ENCODE measurements at regions not wholly inside any gene's neighbourhood (a gene's known extent, or its start where the extent isn't known, plus 50 kb on each side); places are given as distances from the start of the nearest gene placed in this dataset.

DNA sequence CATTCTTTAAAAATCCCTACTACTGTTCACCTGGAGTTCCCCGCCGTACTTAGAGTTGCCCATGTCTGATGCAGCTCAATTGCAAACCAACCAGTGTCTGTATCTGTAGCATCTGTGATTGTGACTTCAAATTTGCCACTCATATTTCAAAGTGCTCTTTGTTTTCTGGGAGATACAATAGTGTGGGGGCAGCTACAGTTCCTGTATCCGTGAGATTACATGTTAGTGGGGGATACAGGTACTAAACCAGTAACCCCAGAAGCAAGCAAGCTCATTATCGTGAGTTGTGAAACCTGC, 140.9 kb downstream of the ANKRD60 start:
- no TSS peak for BruUV-seq (replicated peaks)
- Histone ChIP-seq H3K4me1 (ENCODE audit: insufficient read depth, low read length) (peaks cover 31% of the 10 kb centered on the region), H3K79me2 (ENCODE audit: low read length) (no peaks in the 10 kb centered on the region), H3K9me3 (ENCODE audit: low read length) (no peaks in the 10 kb centered on the region), H4K20me1 (ENCODE audit: low read length) (no peaks in the 10 kb centered on the region), H3K4me2 (ENCODE audit: low read length) (no peak overlapping the region), H2AFZ (ENCODE audit: low read length) (no peak overlapping the region), H3K27ac (ENCODE audit: low read length) (peak overlapping the region; percentile 20), H3F3A (ENCODE audit: low read length, unreplicated experiment) (no peaks in the 10 kb centered on the region), H3K9ac (ENCODE audit: low read length) (no peak overlapping the region; the same call in 1 of the 2 replicates), H3K27me3 (ENCODE audit: low read length) (no peaks in the 10 kb centered on the region), H3K36me3 (ENCODE audit: low read depth, low read length) (no peaks in the 10 kb centered on the region), H3K4me3 (ENCODE audit: low read length) (no peak overlapping the region), H3K9me2 (replicated peaks; ENCODE audit: low read length) (no peaks in the 10 kb centered on the region)
- intact Hi-C loops (cut with micrococcal nuclease) = loop anchor here (1.0 to 10.0 kb wide), 6 partner anchors 90 to 490 kb away; partner anchors contain the start of gene ZBP1
- DNase-seq (no peak), ATAC-seq (no peak)
- CTCF ChIA-PET = interaction anchor here (0.6 to 1.5 kb wide), 7 partner anchors 9 to 465 kb away, joined by 3 to 6 read pairs (median 4); no protein-coding TSS in a partner anchor
- POLR2A ChIA-PET (ENCODE audit: unreplicated experiment) = no interaction called here
- TF ChIP-seq EZH2 (IDR thresholded peaks at IDR 0.05; ENCODE audit: low read length, unreplicated experiment) (no peak), EZH2phosphoT487 (IDR thresholded peaks at IDR 0.05; ENCODE audit: borderline replicate concordance, low read length) (no peak)
- TF ChIP-seq, protein P1, sequence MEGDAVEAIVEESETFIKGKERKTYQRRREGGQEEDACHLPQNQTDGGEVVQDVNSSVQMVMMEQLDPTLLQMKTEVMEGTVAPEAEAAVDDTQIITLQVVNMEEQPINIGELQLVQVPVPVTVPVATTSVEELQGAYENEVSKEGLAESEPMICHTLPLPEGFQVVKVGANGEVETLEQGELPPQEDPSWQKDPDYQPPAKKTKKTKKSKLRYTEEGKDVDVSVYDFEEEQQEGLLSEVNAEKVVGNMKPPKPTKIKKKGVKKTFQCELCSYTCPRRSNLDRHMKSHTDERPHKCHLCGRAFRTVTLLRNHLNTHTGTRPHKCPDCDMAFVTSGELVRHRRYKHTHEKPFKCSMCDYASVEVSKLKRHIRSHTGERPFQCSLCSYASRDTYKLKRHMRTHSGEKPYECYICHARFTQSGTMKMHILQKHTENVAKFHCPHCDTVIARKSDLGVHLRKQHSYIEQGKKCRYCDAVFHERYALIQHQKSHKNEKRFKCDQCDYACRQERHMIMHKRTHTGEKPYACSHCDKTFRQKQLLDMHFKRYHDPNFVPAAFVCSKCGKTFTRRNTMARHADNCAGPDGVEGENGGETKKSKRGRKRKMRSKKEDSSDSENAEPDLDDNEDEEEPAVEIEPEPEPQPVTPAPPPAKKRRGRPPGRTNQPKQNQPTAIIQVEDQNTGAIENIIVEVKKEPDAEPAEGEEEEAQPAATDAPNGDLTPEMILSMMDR (conservative IDR thresholded peaks at IDR 0.05; ENCODE audit: low read depth, low read length) = 0 out of 2 replicates have a peak, but pooled peaks have one; percentile 28

GRCh38 chr20:58086763-58087561, 141.5 kb downstream of the ANKRD60 start:
- Histone ChIP-seq H3K79me2 (ENCODE audit: low read length) (no peaks in the 10 kb centered on the region), H3K36me3 (ENCODE audit: low read depth, low read length) (no peaks in the 10 kb centered on the region), H3K9ac (ENCODE audit: low read length) (no peak overlapping the region), H2AFZ (ENCODE audit: low read length) (no peak overlapping the region), H3K9me3 (ENCODE audit: low read length) (no peaks in the 10 kb centered on the region), H3K27ac (ENCODE audit: low read length) (peak overlapping the region; percentile 20), H4K20me1 (ENCODE audit: low read length) (no peaks in the 10 kb centered on the region), H3K4me3 (ENCODE audit: low read length) (no peak overlapping the region), H3K9me2 (replicated peaks; ENCODE audit: low read length) (no peaks in the 10 kb centered on the region), H3K4me2 (ENCODE audit: low read length) (no peak overlapping the region), H3K27me3 (ENCODE audit: low read length) (no peaks in the 10 kb centered on the region), H3K4me1 (ENCODE audit: insufficient read depth, low read length) (peaks cover 37% of the 10 kb centered on the region), H3F3A (ENCODE audit: low read length, unreplicated experiment) (no peaks in the 10 kb centered on the region)
- intact Hi-C loops (cut with micrococcal nuclease) = loop anchor here (1.0 to 10.0 kb wide), 6 partner anchors 90 to 490 kb away; partner anchors contain the start of gene ZBP1
- DNase-seq (peak; percentile 89), ATAC-seq (peak; percentile 75)
- ChIA-PET POLR2A (ENCODE audit: unreplicated experiment) (interaction anchor here (0.6 kb wide), 1 partner anchor 431 kb away, joined by 3 read pairs; no protein-coding TSS in a partner anchor), CTCF (interaction anchor here (0.6 to 1.5 kb wide), 7 partner anchors 8 to 464 kb away, joined by 3 to 6 read pairs (median 4); no protein-coding TSS in a partner anchor)
- no TSS peak for BruUV-seq (replicated peaks)
- TF ChIP-seq EZH2 (IDR thresholded peaks at IDR 0.05; ENCODE audit: low read length, unreplicated experiment) (no peak), EZH2phosphoT487 (IDR thresholded peaks at IDR 0.05; ENCODE audit: borderline replicate concordance, low read length) (no peak)
- TF ChIP-seq, protein P1 (conservative IDR thresholded peaks at IDR 0.05; ENCODE audit: low read depth, low read length) = peak; percentile 99
